ENCODE measurements at regions not wholly inside any gene's neighbourhood (a gene's known extent, or its start where the extent isn't known, plus 50 kb on each side); places are given as distances from the start of the nearest gene placed in this dataset.

DNA sequence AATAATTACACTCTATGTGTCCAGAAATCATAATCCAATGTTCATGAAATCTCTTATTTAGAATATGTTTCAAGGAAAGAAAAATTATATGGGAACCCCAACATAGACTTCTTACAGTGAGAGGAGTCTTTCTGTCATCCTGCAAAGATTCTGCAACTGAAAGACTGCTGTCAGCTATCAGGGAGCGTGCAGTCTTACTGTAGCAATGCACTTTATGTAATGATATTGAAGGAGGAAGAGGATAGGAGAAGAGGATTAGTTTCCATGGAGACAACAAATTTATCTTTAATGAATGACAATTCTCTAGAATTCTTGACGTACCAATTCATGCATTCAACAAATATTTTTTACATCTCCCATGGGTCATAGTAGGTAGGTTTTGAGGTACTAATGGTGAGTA, 61.3 kb upstream of the MYT1L start:
- Histone ChIP-seq H3K27ac (ENCODE audit: low read depth, low read length) (no peak overlapping the region), H3K79me2 (ENCODE audit: insufficient read depth, low read length) (no peaks in the 10 kb centered on the region), H3K4me1 (ENCODE audit: control insufficient read depth in 1 of 2, insufficient read depth in 2 of 2, low read length in 2 of 2) (no peaks in the 10 kb centered on the region), H3K9me2 (ENCODE audit: insufficient read depth) (no peaks in the 10 kb centered on the region), H3K4me2 (ENCODE audit: low read length) (no peak overlapping the region), H3K36me3 (ENCODE audit: control insufficient read depth in 1 of 2, insufficient read depth in 2 of 2, low read length in 2 of 2) (no peaks in the 10 kb centered on the region), H3K9ac (ENCODE audit: low read length) (no peak overlapping the region), H3K27me3 (ENCODE audit: insufficient read depth, low read length) (no peaks in the 10 kb centered on the region), H3K4me3 (replicated peaks in 1 of 2; ENCODE audit: low read depth in 1 of 2, low read length in 2 of 2) (no peak overlapping the region), H2AFZ (ENCODE audit: low read depth, low read length, poor library complexity, severe bottlenecking) (no peak overlapping the region), H3K9me3 (ENCODE audit: control insufficient read depth in 1 of 2, insufficient read depth in 1 of 2, low read depth in 1 of 2, low read length in 2 of 2) (no peaks in the 10 kb centered on the region; a peak in 2 of 4 replicates), H4K20me1 (ENCODE audit: insufficient read depth) (no peaks in the 10 kb centered on the region)
- no peak for DNase-seq (ENCODE audit: low read depth, low spot score)
- ATAC-seq: no peak
- ChIA-PET CTCF (no interaction called here), POLR2A (no interaction called here), RAD21 (ENCODE audit: low non-redundant PET in 1 of 2, low total read pairs in 2 of 2, uncharacterized antibody in 2 of 2, unreplicated experiment in 2 of 2) (no interaction called here)
- intact Hi-C loops (cut with micrococcal nuclease): no loop called here
- BruUV-seq (replicated peaks): no TSS peak
- TF ChIP-seq, protein P1, sequence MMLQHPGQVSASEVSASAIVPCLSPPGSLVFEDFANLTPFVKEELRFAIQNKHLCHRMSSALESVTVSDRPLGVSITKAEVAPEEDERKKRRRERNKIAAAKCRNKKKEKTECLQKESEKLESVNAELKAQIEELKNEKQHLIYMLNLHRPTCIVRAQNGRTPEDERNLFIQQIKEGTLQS (IDR thresholded peaks at IDR 0.05): no peak
- TF ChIP-seq, protein P2, sequence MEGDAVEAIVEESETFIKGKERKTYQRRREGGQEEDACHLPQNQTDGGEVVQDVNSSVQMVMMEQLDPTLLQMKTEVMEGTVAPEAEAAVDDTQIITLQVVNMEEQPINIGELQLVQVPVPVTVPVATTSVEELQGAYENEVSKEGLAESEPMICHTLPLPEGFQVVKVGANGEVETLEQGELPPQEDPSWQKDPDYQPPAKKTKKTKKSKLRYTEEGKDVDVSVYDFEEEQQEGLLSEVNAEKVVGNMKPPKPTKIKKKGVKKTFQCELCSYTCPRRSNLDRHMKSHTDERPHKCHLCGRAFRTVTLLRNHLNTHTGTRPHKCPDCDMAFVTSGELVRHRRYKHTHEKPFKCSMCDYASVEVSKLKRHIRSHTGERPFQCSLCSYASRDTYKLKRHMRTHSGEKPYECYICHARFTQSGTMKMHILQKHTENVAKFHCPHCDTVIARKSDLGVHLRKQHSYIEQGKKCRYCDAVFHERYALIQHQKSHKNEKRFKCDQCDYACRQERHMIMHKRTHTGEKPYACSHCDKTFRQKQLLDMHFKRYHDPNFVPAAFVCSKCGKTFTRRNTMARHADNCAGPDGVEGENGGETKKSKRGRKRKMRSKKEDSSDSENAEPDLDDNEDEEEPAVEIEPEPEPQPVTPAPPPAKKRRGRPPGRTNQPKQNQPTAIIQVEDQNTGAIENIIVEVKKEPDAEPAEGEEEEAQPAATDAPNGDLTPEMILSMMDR (IDR thresholded peaks at IDR 0.05 in 2 of 3, conservative IDR thresholded peaks at IDR 0.05 in 1 of 3; ENCODE audit: borderline replicate concordance in 1 of 3, insufficient read depth in 1 of 3, low read depth in 2 of 3, low read length in 2 of 3): no peak
- no peak for TF ChIP-seq POLR2AphosphoS5 (IDR thresholded peaks at IDR 0.05; ENCODE audit: low read depth, low read length)
- TF ChIP-seq EZH2phosphoT487 (IDR thresholded peaks at IDR 0.05; ENCODE audit: borderline replicate concordance): no peak
- TF ChIP-seq, protein P3, sequence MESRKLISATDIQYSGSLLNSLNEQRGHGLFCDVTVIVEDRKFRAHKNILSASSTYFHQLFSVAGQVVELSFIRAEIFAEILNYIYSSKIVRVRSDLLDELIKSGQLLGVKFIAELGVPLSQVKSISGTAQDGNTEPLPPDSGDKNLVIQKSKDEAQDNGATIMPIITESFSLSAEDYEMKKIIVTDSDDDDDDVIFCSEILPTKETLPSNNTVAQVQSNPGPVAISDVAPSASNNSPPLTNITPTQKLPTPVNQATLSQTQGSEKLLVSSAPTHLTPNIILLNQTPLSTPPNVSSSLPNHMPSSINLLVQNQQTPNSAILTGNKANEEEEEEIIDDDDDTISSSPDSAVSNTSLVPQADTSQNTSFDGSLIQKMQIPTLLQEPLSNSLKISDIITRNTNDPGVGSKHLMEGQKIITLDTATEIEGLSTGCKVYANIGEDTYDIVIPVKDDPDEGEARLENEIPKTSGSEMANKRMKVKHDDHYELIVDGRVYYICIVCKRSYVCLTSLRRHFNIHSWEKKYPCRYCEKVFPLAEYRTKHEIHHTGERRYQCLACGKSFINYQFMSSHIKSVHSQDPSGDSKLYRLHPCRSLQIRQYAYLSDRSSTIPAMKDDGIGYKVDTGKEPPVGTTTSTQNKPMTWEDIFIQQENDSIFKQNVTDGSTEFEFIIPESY (IDR thresholded peaks at IDR 0.05; ENCODE audit: extremely low read depth, insufficient replicate concordance, low read length): no peak
- no peak for TF ChIP-seq JUND (IDR thresholded peaks at IDR 0.05)
- TF ChIP-seq, protein P4, sequence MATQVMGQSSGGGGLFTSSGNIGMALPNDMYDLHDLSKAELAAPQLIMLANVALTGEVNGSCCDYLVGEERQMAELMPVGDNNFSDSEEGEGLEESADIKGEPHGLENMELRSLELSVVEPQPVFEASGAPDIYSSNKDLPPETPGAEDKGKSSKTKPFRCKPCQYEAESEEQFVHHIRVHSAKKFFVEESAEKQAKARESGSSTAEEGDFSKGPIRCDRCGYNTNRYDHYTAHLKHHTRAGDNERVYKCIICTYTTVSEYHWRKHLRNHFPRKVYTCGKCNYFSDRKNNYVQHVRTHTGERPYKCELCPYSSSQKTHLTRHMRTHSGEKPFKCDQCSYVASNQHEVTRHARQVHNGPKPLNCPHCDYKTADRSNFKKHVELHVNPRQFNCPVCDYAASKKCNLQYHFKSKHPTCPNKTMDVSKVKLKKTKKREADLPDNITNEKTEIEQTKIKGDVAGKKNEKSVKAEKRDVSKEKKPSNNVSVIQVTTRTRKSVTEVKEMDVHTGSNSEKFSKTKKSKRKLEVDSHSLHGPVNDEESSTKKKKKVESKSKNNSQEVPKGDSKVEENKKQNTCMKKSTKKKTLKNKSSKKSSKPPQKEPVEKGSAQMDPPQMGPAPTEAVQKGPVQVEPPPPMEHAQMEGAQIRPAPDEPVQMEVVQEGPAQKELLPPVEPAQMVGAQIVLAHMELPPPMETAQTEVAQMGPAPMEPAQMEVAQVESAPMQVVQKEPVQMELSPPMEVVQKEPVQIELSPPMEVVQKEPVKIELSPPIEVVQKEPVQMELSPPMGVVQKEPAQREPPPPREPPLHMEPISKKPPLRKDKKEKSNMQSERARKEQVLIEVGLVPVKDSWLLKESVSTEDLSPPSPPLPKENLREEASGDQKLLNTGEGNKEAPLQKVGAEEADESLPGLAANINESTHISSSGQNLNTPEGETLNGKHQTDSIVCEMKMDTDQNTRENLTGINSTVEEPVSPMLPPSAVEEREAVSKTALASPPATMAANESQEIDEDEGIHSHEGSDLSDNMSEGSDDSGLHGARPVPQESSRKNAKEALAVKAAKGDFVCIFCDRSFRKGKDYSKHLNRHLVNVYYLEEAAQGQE (IDR thresholded peaks at IDR 0.05; ENCODE audit: low read depth): no peak
- no peak for TF ChIP-seq SP1 (IDR thresholded peaks at IDR 0.05; ENCODE audit: low read depth)
- TF ChIP-seq EGR1 (IDR thresholded peaks at IDR 0.05; ENCODE audit: low read depth): no peak
- TF ChIP-seq CBX3 (IDR thresholded peaks at IDR 0.05; ENCODE audit: low read depth): no peak
- TF ChIP-seq CEBPB (IDR thresholded peaks at IDR 0.05; ENCODE audit: low read depth): no peak
- TF ChIP-seq, protein P5, sequence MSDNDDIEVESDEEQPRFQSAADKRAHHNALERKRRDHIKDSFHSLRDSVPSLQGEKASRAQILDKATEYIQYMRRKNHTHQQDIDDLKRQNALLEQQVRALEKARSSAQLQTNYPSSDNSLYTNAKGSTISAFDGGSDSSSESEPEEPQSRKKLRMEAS (IDR thresholded peaks at IDR 0.05): no peak
- TF ChIP-seq FOSL1 (IDR thresholded peaks at IDR 0.05; ENCODE audit: low read depth): no peak
- TF ChIP-seq TCF7L2 (IDR thresholded peaks at IDR 0.05; ENCODE audit: borderline replicate concordance, extremely low read depth, insufficient read depth, insufficient read length): no peak

Data from HCT116 (cell line).